ENCODE measurements at regions not wholly inside any gene's neighbourhood (a gene's known extent, or its start where the extent isn't known, plus 50 kb on each side); places are given as distances from the start of the nearest gene placed in this dataset.

- intact Hi-C loops (cut with DNase I) = no loop called here
- DNase-seq = no peak
Observed at GRCh38 chr4:137611998-137612700, 79.9 kb upstream of the PCDH18 start.

- no peak for DNase-seq
Observed at GRCh38 chr4:137610960-137611359, 78.7 kb upstream of the PCDH18 start.

GRCh38 chr4:137609718-137610430 lies 77.6 kb upstream of the PCDH18 start:
- intact Hi-C loops (cut with DNase I) = no loop called here
- DNase-seq = no peak

More at GRCh38 chr4:137610960-137611359, 78.7 kb upstream of the PCDH18 start:
- intact Hi-C loops (cut with DNase I) = no loop called here

GRCh38 chr4:137608085-137608484 lies 75.8 kb upstream of the PCDH18 start:
- no peak for DNase-seq
- intact Hi-C loops (cut with DNase I) = no loop called here

- DNase-seq = no peak
- intact Hi-C loops (cut with DNase I) = no loop called here
Observed at GRCh38 chr4:137602436-137602835, 70.1 kb upstream of the PCDH18 start.

GRCh38 chr4:137601934-137602333 lies 69.6 kb upstream of the PCDH18 start:
- no peak for DNase-seq
- intact Hi-C loops (cut with DNase I) = no loop called here

GRCh38 chr4:137599734-137600133 lies 67.4 kb upstream of the PCDH18 start:
- DNase-seq = no peak
- intact Hi-C loops (cut with DNase I) = no loop called here

GRCh38 chr4:137597752-137598430 lies 65.6 kb upstream of the PCDH18 start:
- intact Hi-C loops (cut with DNase I) = no loop called here
- no peak for DNase-seq

- DNase-seq = no peak
- intact Hi-C loops (cut with DNase I) = no loop called here
Observed at GRCh38 chr4:137587796-137588195, 55.5 kb upstream of the PCDH18 start.

- DNase-seq = no peak
- intact Hi-C loops (cut with DNase I) = no loop called here
Observed at GRCh38 chr4:137583671-137584070, 51.4 kb upstream of the PCDH18 start.
